GM12892 (cell line): ENCODE measurements at regions not wholly inside any gene's neighbourhood (a gene's known extent, or its start where the extent isn't known, plus 50 kb on each side); places are given as distances from the start of the nearest gene placed in this dataset.
A peak's percentile ranks its signal among the peaks of the same experiment; 100 is the strongest.

ENCODE experiments used
- DNase-seq: peaks from one replicate; pipeline ENCODE4 v3.0.0; 2011; ENCODE audit not compliant: insufficient read length
- FAIRE-seq: peaks from 2 replicates; lab custom pipeline; 2011; peaks lifted over from hg19 to GRCh38; lab: Jason Lieb, UNC
- POLR2A ChIP-seq: IDR thresholded peaks from 2 replicates; pipeline ENCODE4 v1.6.1; 2011; ENCODE audit warnings: low read depth, low read length, control low read depth
- POLR2AphosphoS5 ChIP-seq: IDR thresholded peaks from 2 replicates; pipeline ENCODE4 v1.6.1; 2011; ENCODE audit warnings: low read depth, low read length, control low read depth
- TAF1 ChIP-seq: IDR thresholded peaks from 2 replicates; pipeline ENCODE4 v1.6.1; 2011; ENCODE audit warnings: low read depth, mild to moderate bottlenecking, control low read depth, low read length, borderline replicate concordance

DNA sequence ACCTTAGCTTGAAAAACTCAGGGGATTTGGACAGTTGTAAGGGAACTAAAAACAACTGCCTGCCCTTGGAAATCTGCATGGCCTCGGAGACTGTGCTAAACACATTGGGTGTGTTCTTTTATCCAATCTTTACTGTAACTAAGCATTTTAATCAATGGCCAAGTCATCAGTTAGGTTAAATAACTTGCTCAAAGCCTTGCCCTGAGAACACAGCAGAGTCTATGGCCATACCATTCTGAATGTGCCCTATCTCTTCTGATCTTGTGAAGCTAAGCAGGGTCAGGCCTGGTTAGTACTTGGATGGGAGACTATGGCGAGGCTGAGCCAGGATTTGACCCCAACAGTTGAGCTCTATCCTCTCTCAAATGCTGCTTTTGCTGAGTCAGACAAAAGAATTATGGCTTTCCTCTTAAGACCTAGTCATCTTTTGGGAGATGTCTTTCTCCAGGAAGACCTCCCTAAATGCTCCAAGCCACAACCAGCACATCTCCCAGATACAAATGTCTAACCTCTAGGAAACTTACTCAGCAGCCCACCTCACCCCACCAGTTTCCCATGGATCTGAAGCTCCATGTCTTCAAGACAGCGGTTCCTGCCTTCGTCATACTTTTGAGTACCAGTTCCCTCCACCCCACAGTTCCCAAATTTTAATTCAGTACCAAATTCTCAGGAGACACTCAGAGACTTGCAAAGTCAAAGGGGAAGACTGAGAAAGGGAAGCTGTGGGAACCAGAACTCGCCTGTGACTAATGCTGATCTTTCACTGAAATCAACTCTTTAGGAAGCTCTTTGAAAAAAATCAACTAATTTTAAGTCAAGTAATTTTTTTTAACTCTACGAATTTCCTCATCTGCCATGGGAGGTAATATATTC lies 336.1 kb downstream of the MAF start:
- TF ChIP-seq TAF1 (no peak), POLR2AphosphoS5 (no peak), POLR2A (no peak)
- FAIRE-seq, result peak; percentile 36
- DNase-seq, result no peak

DNA sequence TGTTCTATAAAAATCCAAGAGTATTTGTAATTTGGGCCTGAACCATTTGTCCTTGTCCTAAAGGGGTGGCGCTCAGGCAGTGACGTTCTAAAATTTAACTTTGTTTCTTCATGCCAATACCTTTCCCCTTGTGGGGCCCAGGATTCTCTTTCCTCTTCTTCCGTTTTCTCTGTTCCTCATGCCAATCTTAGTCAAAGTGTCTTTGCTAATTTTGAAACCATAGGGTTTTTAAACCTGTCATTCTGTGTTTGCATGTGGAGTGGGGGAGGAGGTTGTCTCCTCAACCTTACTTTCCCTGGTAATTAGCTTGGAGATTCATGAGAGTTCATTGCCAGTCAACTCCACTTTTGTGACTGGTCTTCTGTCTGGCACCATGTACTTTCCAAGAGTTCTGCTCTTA lies 337.1 kb downstream of the MAF start:
- TF ChIP-seq POLR2AphosphoS5 (no peak), TAF1 (no peak), POLR2A (no peak)
- FAIRE-seq (no peak), DNase-seq (no peak)
